Superior temporal gyrus (tissue), 1 donor: ENCODE measurements at regions not wholly inside any gene's neighbourhood (a gene's known extent, or its start where the extent isn't known, plus 50 kb on each side); places are given as distances from the start of the nearest gene placed in this dataset.

Experiments used
- DNase-seq: peaks from one replicate; pipeline ENCODE4 v3.0.0-alpha.2; 2016; ENCODE audit errors: extremely low spot score

GRCh38 chr17:14774774-14775173, 473.9 kb downstream of the HS3ST3B1 start:
- no peak for DNase-seq

GRCh38 chr17:14772776-14773175, 471.9 kb downstream of the HS3ST3B1 start:
- DNase-seq, result no peak

- DNase-seq, result no peak
Measured at GRCh38 chr17:14771543-14771942, 470.7 kb downstream of the HS3ST3B1 start.

GRCh38 chr17:14768923-14769322, 468.0 kb downstream of the HS3ST3B1 start:
- no peak for DNase-seq

- DNase-seq, result no peak
Measured at GRCh38 chr17:14762736-14763479, 462.0 kb downstream of the HS3ST3B1 start.

GRCh38 chr17:14760719-14761411, 460.0 kb downstream of the HS3ST3B1 start:
- DNase-seq, result no peak

GRCh38 chr17:14760212-14760611, 459.3 kb downstream of the HS3ST3B1 start:
- no peak for DNase-seq

GRCh38 chr17:14759325-14759724, 458.4 kb downstream of the HS3ST3B1 start:
- no peak for DNase-seq

GRCh38 chr17:14756479-14756878, 455.6 kb downstream of the HS3ST3B1 start:
- DNase-seq, result no peak

- DNase-seq, result no peak
Measured at GRCh38 chr17:14755002-14755401, 454.1 kb downstream of the HS3ST3B1 start.

- DNase-seq, result no peak
Measured at GRCh38 chr17:14753383-14753782, 452.5 kb downstream of the HS3ST3B1 start.

GRCh38 chr17:14752011-14752410, 451.1 kb downstream of the HS3ST3B1 start:
- no peak for DNase-seq

GRCh38 chr17:14750866-14751265, 450.0 kb downstream of the HS3ST3B1 start:
- DNase-seq, result no peak

GRCh38 chr17:14749269-14749668, 448.4 kb downstream of the HS3ST3B1 start:
- no peak for DNase-seq

- no peak for DNase-seq
Measured at GRCh38 chr17:14748036-14748710, 447.3 kb downstream of the HS3ST3B1 start.

- DNase-seq, result no peak
Measured at GRCh38 chr17:14747603-14747950, 446.7 kb downstream of the HS3ST3B1 start.

- no peak for DNase-seq
Measured at GRCh38 chr17:14746822-14747602, 446.1 kb downstream of the HS3ST3B1 start.

- DNase-seq, result no peak
Measured at GRCh38 chr17:14745541-14745940, 444.7 kb downstream of the HS3ST3B1 start.

GRCh38 chr17:14744761-14745473, 444.0 kb downstream of the HS3ST3B1 start:
- no peak for DNase-seq

GRCh38 chr17:14741491-14741890, 440.6 kb downstream of the HS3ST3B1 start:
- DNase-seq, result no peak

GRCh38 chr17:14739656-14740431, 439.0 kb downstream of the HS3ST3B1 start:
- DNase-seq, result no peak
